Kidney capillary endothelial cell (primary cell): ENCODE measurements at regions not wholly inside any gene's neighbourhood (a gene's known extent, or its start where the extent isn't known, plus 50 kb on each side); places are given as distances from the start of the nearest gene placed in this dataset.
A peak's percentile ranks its signal among the peaks of the same experiment; 100 is the strongest.

ENCODE experiments used
- DNase-seq: peaks from one replicate; pipeline ENCODE4 v3.0.0-alpha.2; 2018; ENCODE audit warnings: low spot score

GRCh38 chr17:13084420-13084819, 66.6 kb upstream of the ELAC2 start:
- DNase-seq: no peak

GRCh38 chr17:13078591-13079385, 61.0 kb upstream of the ELAC2 start:
- no peak for DNase-seq

- DNase-seq: no peak
Observed at GRCh38 chr17:13076905-13077304, 59.1 kb upstream of the ELAC2 start.

GRCh38 chr17:13074026-13074425, 56.2 kb upstream of the ELAC2 start:
- peak; percentile 6 for DNase-seq

GRCh38 chr17:13073018-13073417, 55.2 kb upstream of the ELAC2 start:
- DNase-seq: no peak

- no peak for DNase-seq
Observed at GRCh38 chr17:13070732-13071131, 52.9 kb upstream of the ELAC2 start.

GRCh38 chr17:13067629-13068303, 49.9 kb upstream of the ELAC2 start:
- no peak for DNase-seq
